Neural progenitor cell (in vitro differentiated cells): ENCODE measurements at regions not wholly inside any gene's neighbourhood (a gene's known extent, or its start where the extent isn't known, plus 50 kb on each side); places are given as distances from the start of the nearest gene placed in this dataset.

Experiments
- EZH2 ChIP-seq: fragments of 200-600 bp; sonication (generic); IDR thresholded peaks from 2 replicates; pipeline ENCODE4 v1.6.1; 2017; ENCODE audit warnings: antibody characterized with exemption, mild to moderate bottlenecking, moderate library complexity
- EZH2phosphoT487 ChIP-seq: fragments of 200-600 bp; sonication (generic); IDR thresholded peaks from 2 replicates; pipeline ENCODE4 v1.6.1; 2017; ENCODE audit warnings: antibody characterized with exemption
- TF ChIP-seq, protein P1 (sequence below): fragments of 200-600 bp; sonication (generic); IDR thresholded peaks from 2 replicates; pipeline ENCODE4 v1.5.1; 2017; ENCODE audit warnings: antibody characterized with exemption, mild to moderate bottlenecking

DNA sequence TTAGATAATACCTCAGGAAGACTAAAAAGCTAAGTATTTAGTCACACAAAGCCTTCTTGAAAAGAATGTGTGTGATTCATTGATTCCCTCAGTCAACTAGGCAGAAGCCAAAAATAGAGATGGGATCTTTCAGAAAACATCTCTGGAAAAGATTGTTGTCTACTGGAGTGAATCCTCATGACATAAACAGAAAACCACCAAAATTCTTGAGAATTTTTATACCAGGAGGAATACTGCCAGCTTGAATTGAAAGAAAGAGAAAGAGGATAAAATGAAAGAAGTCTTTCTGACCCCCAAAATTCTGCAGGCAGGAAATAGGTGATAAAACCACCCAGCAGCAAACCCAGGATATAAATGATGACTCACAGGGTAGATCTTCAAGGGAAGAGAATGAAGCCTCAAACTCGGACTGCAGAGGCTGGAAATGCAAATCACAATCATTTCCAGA, 363.1 kb upstream of the PLSCR5 start:
- TF ChIP-seq, protein P1, sequence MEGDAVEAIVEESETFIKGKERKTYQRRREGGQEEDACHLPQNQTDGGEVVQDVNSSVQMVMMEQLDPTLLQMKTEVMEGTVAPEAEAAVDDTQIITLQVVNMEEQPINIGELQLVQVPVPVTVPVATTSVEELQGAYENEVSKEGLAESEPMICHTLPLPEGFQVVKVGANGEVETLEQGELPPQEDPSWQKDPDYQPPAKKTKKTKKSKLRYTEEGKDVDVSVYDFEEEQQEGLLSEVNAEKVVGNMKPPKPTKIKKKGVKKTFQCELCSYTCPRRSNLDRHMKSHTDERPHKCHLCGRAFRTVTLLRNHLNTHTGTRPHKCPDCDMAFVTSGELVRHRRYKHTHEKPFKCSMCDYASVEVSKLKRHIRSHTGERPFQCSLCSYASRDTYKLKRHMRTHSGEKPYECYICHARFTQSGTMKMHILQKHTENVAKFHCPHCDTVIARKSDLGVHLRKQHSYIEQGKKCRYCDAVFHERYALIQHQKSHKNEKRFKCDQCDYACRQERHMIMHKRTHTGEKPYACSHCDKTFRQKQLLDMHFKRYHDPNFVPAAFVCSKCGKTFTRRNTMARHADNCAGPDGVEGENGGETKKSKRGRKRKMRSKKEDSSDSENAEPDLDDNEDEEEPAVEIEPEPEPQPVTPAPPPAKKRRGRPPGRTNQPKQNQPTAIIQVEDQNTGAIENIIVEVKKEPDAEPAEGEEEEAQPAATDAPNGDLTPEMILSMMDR, result no peak
- TF ChIP-seq EZH2 (no peak), EZH2phosphoT487 (no peak)
